ENCODE measurements at regions not wholly inside any gene's neighbourhood (a gene's known extent, or its start where the extent isn't known, plus 50 kb on each side); places are given as distances from the start of the nearest gene placed in this dataset.

- no peak for DNase-seq (ENCODE audit: low read depth in 2 of 3, low spot score in 1 of 3)
These were observed 111.6 kb downstream of the BTC start for GRCh38 chr4:74682567-74683359.

DNA sequence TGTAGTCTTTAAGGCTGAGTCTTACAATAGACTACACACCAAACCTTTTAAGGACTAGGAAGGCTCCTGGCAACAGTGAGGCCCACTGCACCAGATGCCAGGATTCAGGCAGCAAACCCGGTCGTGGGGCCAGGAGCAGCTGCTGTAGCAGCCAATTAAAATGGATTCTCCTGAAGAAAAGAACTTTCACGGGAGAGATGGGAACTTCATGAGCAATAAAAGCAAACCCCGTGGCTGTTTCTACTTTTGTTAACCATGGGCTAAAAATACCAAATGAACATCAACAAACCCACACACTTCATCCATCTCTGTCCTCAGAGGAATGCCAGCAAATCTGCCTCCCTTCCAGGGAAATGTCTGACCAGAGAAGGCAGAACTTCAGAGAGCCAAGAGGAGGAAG lies 101.4 kb downstream of the BTC start:
- DNase-seq (ENCODE audit: low read depth in 2 of 3, low spot score in 1 of 3) = no peak

Data from stimulated activated CD4-positive, alpha-beta T cell treated with anti-CD3 and anti-CD28 coated beads, Interleukin-12 subunit alpha, Interleukin-12 subunit beta, amount 100 ng/mL, for 48 hours (primary cell).